BLaER1 treated with 17β-estradiol and CSF1 and Interleukin-3, amounts not matched to agents 10 nM and 100 nM (cell line): ENCODE measurements at regions not wholly inside any gene's neighbourhood (a gene's known extent, or its start where the extent isn't known, plus 50 kb on each side); places are given as distances from the start of the nearest gene placed in this dataset.
"Not testable (repeated sequence)": the region's sequence is repeated elsewhere in the genome, so short reads cannot be mapped to it uniquely, and the experiment has no call there.

Experiments used
- H3K27ac ChIP-seq, 11 experiments: shearing (Covaris generic); formaldehyde crosslinking; 2 replicates each; pipeline ENCODE4 v1.8.1; 2022
- H3K27me3 ChIP-seq, 11 experiments: shearing (Covaris generic); formaldehyde crosslinking; 2 replicates each; pipeline ENCODE4 v1.8.1; 2022
- H3K36me3 ChIP-seq, 11 experiments: shearing (Covaris generic); formaldehyde crosslinking; 2 replicates each; pipeline ENCODE4 v1.8.1; 2022
- H3K4me1 ChIP-seq, 10 experiments: shearing (Covaris generic); formaldehyde crosslinking; 2 replicates each; pipeline ENCODE4 v1.8.1; 2022
- H3K4me2 ChIP-seq, 11 experiments: shearing (Covaris generic); formaldehyde crosslinking; 2 replicates each; pipeline ENCODE4 v1.8.1; 2022
- H3K4me3 ChIP-seq, 10 experiments: shearing (Covaris generic); formaldehyde crosslinking; 2 replicates each; pipeline ENCODE4 v1.8.1; 2022
- H3K9ac ChIP-seq, 11 experiments: shearing (Covaris generic); formaldehyde crosslinking; 2 replicates each; pipeline ENCODE4 v1.8.1; 2022
- H3K9me3 ChIP-seq, 11 experiments: shearing (Covaris generic); formaldehyde crosslinking; replicated peaks in 1 of 11; 2 replicates each; pipeline ENCODE4 v1.8.1; 2022
- H4K20me1 ChIP-seq, 11 experiments: shearing (Covaris generic); formaldehyde crosslinking; 2 replicates each; pipeline ENCODE4 v1.8.1; 2022
- Cebpa-rat ChIP-seq, 11 experiments: shearing (Covaris generic); IDR thresholded peaks; 2 replicates each; pipeline ENCODE4 v1.8.1; 2022

DNA sequence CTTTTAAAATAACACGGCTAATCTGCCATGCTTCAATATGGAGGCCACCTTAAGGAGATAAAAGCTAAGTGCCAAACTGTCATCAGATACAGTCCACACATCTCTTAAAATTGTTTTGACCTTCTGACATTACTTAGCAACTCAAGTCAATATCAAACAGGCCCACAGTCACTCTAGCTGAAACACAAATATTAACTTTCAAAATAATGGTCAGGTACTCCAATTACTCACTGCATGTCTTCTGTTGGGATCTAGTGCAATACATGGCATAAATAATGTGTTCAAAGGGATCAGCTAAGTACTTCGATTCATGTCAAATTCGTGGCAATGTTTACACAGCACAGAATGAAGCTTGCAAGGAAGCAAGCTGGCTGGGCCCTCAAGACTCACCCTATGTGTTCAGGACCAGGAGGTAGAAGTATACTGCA is 133.9 kb upstream of the BEND6 start:
- Histone ChIP-seq H4K20me1 (peaks cover 0 to 56% (median 7%) of the 10 kb centered on the region in 11 experiments; a peak in 7 of 22 replicates), H3K9ac (no peak overlapping the region), H3K9me3 (no peaks in the 10 kb centered on the region; a peak in 1 of 22 replicates), H3K4me1 (no peaks in the 10 kb centered on the region), H3K4me2 (no peak overlapping the region), H3K27me3 (no peaks in the 10 kb centered on the region), H3K27ac (no peak overlapping the region), H3K4me3 (no peak overlapping the region), H3K36me3 (no peaks in the 10 kb centered on the region)
- TF ChIP-seq Cebpa-rat (IDR thresholded peaks at IDR 0.05): no peak

DNA sequence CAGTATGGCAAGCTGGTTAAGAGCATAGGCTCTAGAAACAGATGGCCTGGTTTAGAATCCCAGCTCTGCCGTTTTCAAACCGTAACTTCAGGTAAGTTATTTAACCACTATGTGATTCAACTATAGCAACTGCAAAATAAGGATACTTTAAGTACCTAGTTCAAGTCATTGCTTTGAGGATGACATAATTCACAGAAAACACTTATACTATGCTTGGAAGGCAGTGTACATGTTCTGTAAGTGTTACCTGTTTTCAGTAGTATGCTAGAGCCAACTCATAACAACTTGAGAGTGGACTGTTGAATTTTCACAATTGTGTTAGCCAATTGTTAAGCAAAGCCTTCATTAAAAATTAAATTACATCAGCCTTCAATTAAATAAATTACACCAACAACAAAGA is 134.8 kb upstream of the BEND6 start:
- no peaks in the 10 kb centered on the region for H3K36me3 ChIP-seq
- no peaks in the 10 kb centered on the region; a peak in 1 of 22 replicates for H3K9me3 ChIP-seq
- no peaks in the 10 kb centered on the region for H3K27me3 ChIP-seq
- peaks cover 0 to 60% (median 10%) of the 10 kb centered on the region in 11 experiments; a peak in 8 of 22 replicates for H4K20me1 ChIP-seq
- no peak for TF ChIP-seq Cebpa-rat (IDR thresholded peaks at IDR 0.05)
- H3K4me3 ChIP-seq: no peak overlapping the region
- no peak overlapping the region for H3K27ac ChIP-seq
- H3K9ac ChIP-seq: no peak overlapping the region
- H3K4me2 ChIP-seq: no peak overlapping the region
- no peaks in the 10 kb centered on the region for H3K4me1 ChIP-seq

DNA sequence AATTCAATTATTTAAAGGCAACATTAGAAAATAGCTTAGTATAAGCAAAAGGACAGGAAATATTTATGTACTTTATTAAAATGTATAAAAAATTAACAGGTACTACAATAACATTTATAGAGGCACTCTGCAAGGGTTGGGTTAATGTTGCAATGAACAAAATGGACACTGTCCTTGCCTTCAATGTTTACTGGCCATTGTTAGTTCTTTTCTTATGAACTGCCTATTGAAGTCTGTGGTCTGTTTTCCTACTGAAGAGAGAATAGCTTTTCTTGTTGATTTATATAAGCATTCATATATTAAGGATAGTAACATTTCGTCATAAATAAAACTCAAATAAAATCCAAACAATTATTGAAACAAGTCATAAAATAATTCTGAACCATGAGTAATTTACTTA is 135.3 kb upstream of the BEND6 start:
- H3K27ac ChIP-seq: no peak overlapping the region
- no peak overlapping the region for H3K4me2 ChIP-seq
- H3K4me3 ChIP-seq: no peak overlapping the region
- H3K36me3 ChIP-seq: no peaks in the 10 kb centered on the region
- H3K9ac ChIP-seq: no peak overlapping the region
- TF ChIP-seq Cebpa-rat (IDR thresholded peaks at IDR 0.05): no peak
- H3K27me3 ChIP-seq: no peaks in the 10 kb centered on the region
- H3K9me3 ChIP-seq: no peaks in the 10 kb centered on the region; a peak in 1 of 22 replicates
- H3K4me1 ChIP-seq: no peaks in the 10 kb centered on the region
- H4K20me1 ChIP-seq: peaks cover 0 to 65% (median 12%) of the 10 kb centered on the region in 11 experiments; a peak in 9 of 22 replicates

DNA sequence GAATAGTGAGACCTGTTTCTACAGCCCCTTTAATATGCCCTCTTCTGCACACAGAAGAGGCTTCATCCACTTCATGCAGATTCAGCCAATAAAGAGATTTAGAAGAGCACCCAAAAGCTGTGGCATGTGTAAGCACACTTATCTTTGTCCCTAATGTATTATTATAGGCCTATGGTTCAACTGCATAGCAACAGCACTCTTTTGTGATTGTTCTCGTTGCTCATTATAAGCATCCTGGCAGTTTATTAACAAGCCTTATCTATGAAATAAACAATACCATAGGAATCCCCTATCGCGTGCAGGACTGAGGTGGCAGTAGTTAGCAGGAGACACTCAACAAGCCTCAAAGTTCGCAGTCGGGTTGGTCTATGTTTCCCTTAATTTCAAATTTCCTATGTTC is 138.5 kb upstream of the BEND6 start:
- Histone ChIP-seq H3K4me2 (no peak overlapping the region), H3K4me3 (no peak overlapping the region), H3K27me3 (no peaks in the 10 kb centered on the region), H3K27ac (no peak overlapping the region), H3K9ac (no peak overlapping the region), H4K20me1 (peaks cover 0 to 61% (median 12%) of the 10 kb centered on the region in 11 experiments; a peak in 9 of 22 replicates), H3K36me3 (no peaks in the 10 kb centered on the region), H3K9me3 (no peaks in the 10 kb centered on the region), H3K4me1 (0 out of 20 replicates have a peak, but pooled peaks cover 0 to 4% (median 0%) of the 10 kb centered on the region in 10 experiments)
- no peak for TF ChIP-seq Cebpa-rat (IDR thresholded peaks at IDR 0.05)

DNA sequence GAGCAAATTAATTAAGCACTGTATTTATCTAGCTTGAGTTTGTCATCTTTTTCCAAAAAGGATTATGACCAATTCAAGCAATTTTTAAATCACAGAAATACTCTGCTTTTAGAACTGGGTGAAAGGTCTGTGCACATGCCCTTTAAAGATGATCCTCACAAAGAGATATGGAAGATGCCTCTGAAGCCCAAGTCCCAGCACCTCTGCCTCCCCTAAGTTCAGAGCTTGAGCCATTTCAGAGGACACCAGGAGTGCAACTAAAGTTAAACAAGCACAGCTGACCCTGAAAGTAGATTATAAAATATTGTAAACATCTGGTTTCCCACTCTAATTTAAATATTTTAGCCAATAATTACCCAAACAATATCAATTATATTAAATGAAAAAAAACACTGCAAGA is 139.5 kb upstream of the BEND6 start:
- 0 out of 20 replicates have a peak, but pooled peaks cover 0 to 4% (median 0%) of the 10 kb centered on the region in 10 experiments for H3K4me1 ChIP-seq
- H3K27ac ChIP-seq: no peak overlapping the region
- no peak overlapping the region for H3K4me2 ChIP-seq
- no peaks in the 10 kb centered on the region for H3K27me3 ChIP-seq
- no peaks in the 10 kb centered on the region for H3K36me3 ChIP-seq
- peaks cover 0 to 57% (median 11%) of the 10 kb centered on the region in 11 experiments; a peak in 9 of 22 replicates for H4K20me1 ChIP-seq
- no peak overlapping the region for H3K9ac ChIP-seq
- no peak for TF ChIP-seq Cebpa-rat (IDR thresholded peaks at IDR 0.05)
- H3K4me3 ChIP-seq: no peak overlapping the region
- H3K9me3 ChIP-seq: no peaks in the 10 kb centered on the region

DNA sequence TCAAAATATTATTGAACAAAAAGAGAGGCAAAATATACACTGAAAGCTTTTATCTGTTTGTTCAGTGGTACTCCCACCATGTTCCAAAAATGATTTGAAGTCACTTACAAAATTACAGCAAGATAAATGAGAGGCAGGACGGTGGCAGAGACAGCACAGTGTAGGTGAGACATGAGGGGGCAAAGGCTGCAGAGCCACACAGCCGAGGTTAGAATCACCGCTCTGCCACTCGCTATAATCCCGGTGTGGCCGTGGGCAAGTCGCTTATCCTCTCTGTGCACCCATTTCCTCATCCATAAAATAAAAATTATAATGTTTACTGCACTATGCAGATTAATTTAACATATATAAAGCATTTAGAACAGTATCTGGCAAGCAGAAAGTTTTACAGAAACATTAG is 140.1 kb upstream of the BEND6 start:
- no peaks in the 10 kb centered on the region for H3K36me3 ChIP-seq
- no peak for TF ChIP-seq Cebpa-rat (IDR thresholded peaks at IDR 0.05)
- no peaks in the 10 kb centered on the region for H3K9me3 ChIP-seq
- H3K9ac ChIP-seq: no peak overlapping the region
- H3K27ac ChIP-seq: no peak overlapping the region
- H3K4me2 ChIP-seq: no peak overlapping the region
- H3K27me3 ChIP-seq: no peaks in the 10 kb centered on the region
- H3K4me3 ChIP-seq: no peak overlapping the region
- peaks cover 0 to 56% (median 12%) of the 10 kb centered on the region in 11 experiments; a peak in 10 of 22 replicates for H4K20me1 ChIP-seq
- 0 out of 20 replicates have a peak, but pooled peaks cover 0 to 4% (median 0%) of the 10 kb centered on the region in 10 experiments for H3K4me1 ChIP-seq

DNA sequence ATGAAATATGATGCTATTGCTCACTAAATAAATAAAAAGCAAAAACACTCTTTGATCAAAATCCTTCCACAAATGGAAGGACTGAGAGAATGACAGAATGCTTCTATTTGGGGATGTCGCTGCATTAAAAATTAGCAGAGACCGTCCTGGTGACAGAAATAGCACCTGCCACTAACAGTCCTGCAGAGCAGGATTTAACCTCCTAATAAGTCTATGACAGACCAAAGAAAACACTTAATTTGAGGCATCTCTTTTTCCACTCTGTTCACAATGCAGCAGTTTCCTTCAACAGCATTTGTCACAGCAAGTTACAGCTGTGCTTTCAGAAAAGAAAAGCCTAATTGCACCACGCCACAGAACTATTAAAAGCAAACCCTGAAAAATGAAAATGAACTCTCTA is 140.6 kb upstream of the BEND6 start:
- Histone ChIP-seq H3K36me3 (no peaks in the 10 kb centered on the region), H3K4me1 (0 out of 20 replicates have a peak, but pooled peaks cover 0 to 4% (median 0%) of the 10 kb centered on the region in 10 experiments), H3K27ac (no peak overlapping the region), H3K4me2 (no peak overlapping the region), H3K4me3 (no peak overlapping the region), H3K9me3 (no peaks in the 10 kb centered on the region), H3K27me3 (no peaks in the 10 kb centered on the region), H4K20me1 (peaks cover 0 to 55% (median 12%) of the 10 kb centered on the region in 11 experiments; a peak in 11 of 22 replicates), H3K9ac (no peak overlapping the region)
- TF ChIP-seq Cebpa-rat (IDR thresholded peaks at IDR 0.05): no peak

DNA sequence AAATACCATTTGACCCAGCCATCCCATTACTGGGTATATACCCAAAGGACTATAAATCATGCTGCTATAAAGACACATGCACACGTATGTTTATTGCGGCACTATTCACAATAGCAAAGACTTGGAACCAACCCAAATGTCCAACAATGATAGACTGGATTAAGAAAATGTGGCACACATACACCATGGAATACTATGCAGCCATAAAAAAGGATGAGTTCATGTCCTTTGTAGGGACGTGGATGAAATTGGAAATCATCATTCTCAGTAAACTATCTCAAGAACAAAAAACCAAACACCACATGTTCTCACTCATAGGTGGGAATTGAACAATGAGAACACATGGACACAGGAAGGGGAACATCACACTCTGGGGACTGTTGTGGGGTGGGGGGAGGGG is 142.1 kb upstream of the BEND6 start:
- not testable (repeated sequence) for H3K9ac ChIP-seq, H3K4me3 ChIP-seq, H3K9me3 ChIP-seq, H3K4me2 ChIP-seq, H3K27ac ChIP-seq, H3K36me3 ChIP-seq, H3K27me3 ChIP-seq
- Histone ChIP-seq H3K4me1 (peaks cover 0 to 11% (median 0%) of the 10 kb centered on the region in 10 experiments; a peak in 4 of 20 replicates), H4K20me1 (peaks cover 0 to 55% (median 15%) of the 10 kb centered on the region in 11 experiments; a peak in 11 of 22 replicates)

DNA sequence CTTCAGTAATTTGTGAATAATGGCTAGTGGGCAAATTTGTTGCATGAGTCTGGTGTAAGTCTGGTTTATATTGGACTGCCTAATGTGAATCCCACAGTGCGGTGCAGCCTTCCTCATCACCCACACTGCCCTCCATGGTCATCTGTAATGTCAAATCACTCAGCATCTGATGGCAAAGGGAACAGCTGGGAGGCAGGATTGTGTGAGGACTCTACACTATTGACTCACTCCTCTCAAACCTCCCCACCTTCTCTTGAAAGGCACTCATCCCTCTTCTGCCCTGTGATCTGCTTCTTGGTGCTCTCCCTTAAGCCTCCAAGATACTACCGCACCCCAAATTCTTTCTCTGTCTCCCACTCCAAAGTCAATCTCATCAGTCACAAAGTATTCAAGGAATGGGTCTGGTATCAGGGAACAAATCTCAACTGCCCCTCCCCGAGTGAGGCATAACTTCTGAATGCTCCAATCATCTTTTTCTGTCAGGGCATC is 146.0 kb upstream of the BEND6 start:
- H3K36me3 ChIP-seq: 0 out of 22 replicates have a peak, but pooled peaks cover 0 to 3% (median 0%) of the 10 kb centered on the region in 11 experiments
- no peak overlapping the region for H3K27ac ChIP-seq
- no peak for TF ChIP-seq Cebpa-rat (IDR thresholded peaks at IDR 0.05)
- no peak overlapping the region for H3K4me3 ChIP-seq
- H3K4me2 ChIP-seq: no peak overlapping the region
- peaks cover 0 to 60% (median 6%) of the 10 kb centered on the region in 11 experiments; a peak in 8 of 22 replicates for H4K20me1 ChIP-seq
- no peak overlapping the region for H3K9ac ChIP-seq
- peaks cover 0 to 7% (median 0%) of the 10 kb centered on the region in 10 experiments; a peak in 5 of 20 replicates for H3K4me1 ChIP-seq
- no peaks in the 10 kb centered on the region for H3K9me3 ChIP-seq
- no peaks in the 10 kb centered on the region for H3K27me3 ChIP-seq

DNA sequence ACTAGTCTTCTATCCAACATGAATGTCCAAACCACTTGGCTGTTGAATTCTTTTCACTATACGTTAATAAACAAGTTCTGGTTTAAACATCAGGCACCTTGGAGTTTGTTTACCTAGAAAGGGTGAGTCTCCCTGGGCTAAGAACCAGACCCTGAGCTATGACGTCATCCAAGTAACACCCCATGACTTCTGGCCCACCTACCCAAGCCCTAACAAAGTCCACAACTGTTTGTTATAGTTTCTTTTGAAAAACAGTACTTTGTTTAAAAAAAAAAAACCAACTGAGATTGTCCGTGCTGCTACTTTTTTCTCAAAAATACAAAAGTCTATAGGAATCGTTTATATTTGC is 146.9 kb upstream of the BEND6 start:
- Histone ChIP-seq H3K27ac (no peak overlapping the region), H3K4me2 (no peak overlapping the region)
- TF ChIP-seq Cebpa-rat (IDR thresholded peaks at IDR 0.05): no peak

More for the DNA sequence above, 146.9 kb upstream of the BEND6 start:
- no peaks in the 10 kb centered on the region for H3K27me3 ChIP-seq
- H3K9ac ChIP-seq: no peak overlapping the region
- H4K20me1 ChIP-seq: peaks cover 0 to 66% (median 6%) of the 10 kb centered on the region in 11 experiments; a peak in 8 of 22 replicates
- peaks cover 0 to 7% (median 0%) of the 10 kb centered on the region in 10 experiments; a peak in 5 of 20 replicates for H3K4me1 ChIP-seq
- no peaks in the 10 kb centered on the region for H3K9me3 ChIP-seq
- 0 out of 22 replicates have a peak, but pooled peaks cover 0 to 3% (median 0%) of the 10 kb centered on the region in 11 experiments for H3K36me3 ChIP-seq
- no peak overlapping the region for H3K4me3 ChIP-seq
